ENCODE measurements at regions not wholly inside any gene's neighbourhood (a gene's known extent, or its start where the extent isn't known, plus 50 kb on each side); places are given as distances from the start of the nearest gene placed in this dataset.

DNA sequence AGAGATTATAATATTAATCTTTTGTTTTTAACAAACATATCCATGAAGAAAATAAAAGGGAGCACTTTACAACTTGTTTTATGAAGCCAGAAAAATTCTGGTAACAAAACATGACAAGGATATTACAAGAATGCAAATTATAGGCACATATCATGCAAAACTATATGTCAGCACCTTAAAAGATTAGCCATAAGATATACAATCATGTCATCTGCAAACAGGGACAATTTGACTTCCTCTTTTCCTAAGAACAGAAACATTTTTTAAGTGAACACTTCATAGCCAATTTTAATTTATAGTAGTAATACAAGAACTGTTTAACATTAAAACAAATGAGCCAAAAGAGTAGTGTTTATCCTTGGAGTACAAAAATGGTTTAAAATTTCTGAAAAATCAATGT is 916.5 kb upstream of the CNTN5 start:
- TF ChIP-seq, protein P1, sequence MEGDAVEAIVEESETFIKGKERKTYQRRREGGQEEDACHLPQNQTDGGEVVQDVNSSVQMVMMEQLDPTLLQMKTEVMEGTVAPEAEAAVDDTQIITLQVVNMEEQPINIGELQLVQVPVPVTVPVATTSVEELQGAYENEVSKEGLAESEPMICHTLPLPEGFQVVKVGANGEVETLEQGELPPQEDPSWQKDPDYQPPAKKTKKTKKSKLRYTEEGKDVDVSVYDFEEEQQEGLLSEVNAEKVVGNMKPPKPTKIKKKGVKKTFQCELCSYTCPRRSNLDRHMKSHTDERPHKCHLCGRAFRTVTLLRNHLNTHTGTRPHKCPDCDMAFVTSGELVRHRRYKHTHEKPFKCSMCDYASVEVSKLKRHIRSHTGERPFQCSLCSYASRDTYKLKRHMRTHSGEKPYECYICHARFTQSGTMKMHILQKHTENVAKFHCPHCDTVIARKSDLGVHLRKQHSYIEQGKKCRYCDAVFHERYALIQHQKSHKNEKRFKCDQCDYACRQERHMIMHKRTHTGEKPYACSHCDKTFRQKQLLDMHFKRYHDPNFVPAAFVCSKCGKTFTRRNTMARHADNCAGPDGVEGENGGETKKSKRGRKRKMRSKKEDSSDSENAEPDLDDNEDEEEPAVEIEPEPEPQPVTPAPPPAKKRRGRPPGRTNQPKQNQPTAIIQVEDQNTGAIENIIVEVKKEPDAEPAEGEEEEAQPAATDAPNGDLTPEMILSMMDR (IDR thresholded peaks at IDR 0.05): no peak
- no peak for TF ChIP-seq EP300 (IDR thresholded peaks at IDR 0.05; ENCODE audit: low read depth)
